IMR-90 (cell line): ENCODE measurements at regions not wholly inside any gene's neighbourhood (a gene's known extent, or its start where the extent isn't known, plus 50 kb on each side); places are given as distances from the start of the nearest gene placed in this dataset.

Source experiments
- ATAC-seq: fragments of 200-7000 bp; cut with Tn5 transposase; 2 replicates; pipeline ENCODE4 v1.9.1; 2020; ENCODE audit warnings: low read depth, mild to moderate bottlenecking, moderate library complexity
- BruUV-seq: library from RNA; stranded (reverse); fragments of 400-500 nt; replicated peaks from 2 replicates; lab custom pipeline; 2021; lab: Mats Ljungman, UMichigan
- CTCF ChIA-PET: fragments of 300-600 bp; formaldehyde crosslinking; extraction: SDS; loops from one replicate; lab custom pipeline; 2021; ENCODE audit warnings: antibody characterized with exemption; lab: Yijun Ruan, JAX
- POLR2A ChIA-PET: fragments of 300-600 bp; sonication (Branson Sonifier 250); formaldehyde crosslinking; loops from one replicate; lab custom pipeline; 2022; ENCODE audit warnings: antibody characterized with exemption; ENCODE audit not compliant: unreplicated experiment; lab: Charles Lee
- DNase-seq: peaks from one replicate; pipeline ENCODE4 v3.0.0; 2013
- H2AFZ ChIP-seq: replicated peaks from 2 replicates; pipeline ENCODE3; 2013; ENCODE audit warnings: low read length, mild to moderate bottlenecking; ENCODE audit not compliant: poor library complexity
- H2AK5ac ChIP-seq: 2 replicates; pipeline ENCODE4 v1.6.1; 2013; ENCODE audit warnings: low read depth, low read length, inconsistent platforms
- H2AK9ac ChIP-seq: replicated peaks from 2 replicates; pipeline ENCODE3; 2013; ENCODE audit warnings: mild to moderate bottlenecking, low read depth, low read length, moderate library complexity; ENCODE audit not compliant: poor library complexity
- H2BK120ac ChIP-seq: 2 replicates; pipeline ENCODE4 v1.6.1; 2013; ENCODE audit warnings: low read depth, low read length, inconsistent platforms
- H2BK15ac ChIP-seq: 3 replicates; pipeline ENCODE4 v1.6.1; 2013; ENCODE audit warnings: low read depth, low read length, inconsistent platforms
- H2BK20ac ChIP-seq: 2 replicates; pipeline ENCODE4 v1.6.1; 2013; ENCODE audit warnings: low read depth, mild to moderate bottlenecking, inconsistent platforms, low read length, moderate library complexity
- H2BK5ac ChIP-seq: 2 replicates; pipeline ENCODE4 v1.6.1; 2013; ENCODE audit warnings: mild to moderate bottlenecking, low read depth, low read length, inconsistent platforms; ENCODE audit not compliant: poor library complexity, severe bottlenecking
- H3K14ac ChIP-seq: replicated peaks from 2 replicates; pipeline ENCODE4 v1.6.1; 2013; ENCODE audit warnings: low read depth, low read length, inconsistent platforms
- H3K18ac ChIP-seq: 2 replicates; pipeline ENCODE4 v1.6.1; 2013; ENCODE audit warnings: low read depth, low read length, control low read depth
- H3K23ac ChIP-seq: 2 replicates; pipeline ENCODE4 v1.6.1; 2013; ENCODE audit warnings: low read depth, low read length, inconsistent platforms
- H3K27ac ChIP-seq: 2 replicates; pipeline ENCODE4 v1.5.1; 2013; ENCODE audit warnings: mild to moderate bottlenecking, control low read depth, low read length; ENCODE audit not compliant: insufficient read depth
- H3K27me3 ChIP-seq: 2 replicates; pipeline ENCODE4 v1.6.1; 2013; ENCODE audit warnings: low read length; ENCODE audit not compliant: control insufficient read depth, insufficient read depth
- H3K36me3 ChIP-seq: 2 replicates; pipeline ENCODE4 v1.6.1; 2013; ENCODE audit warnings: low read length, mixed read lengths; ENCODE audit not compliant: control insufficient read depth, insufficient read depth
- H3K4ac ChIP-seq: 2 replicates; pipeline ENCODE4 v1.6.1; 2013; ENCODE audit warnings: low read depth, low read length, inconsistent platforms
- H3K4me1 ChIP-seq: 2 replicates; pipeline ENCODE4 v1.6.1; 2013; ENCODE audit warnings: low read length, mixed read lengths; ENCODE audit not compliant: control insufficient read depth, insufficient read depth
- H3K4me2 ChIP-seq: 2 replicates; pipeline ENCODE4 v1.6.1; 2013; ENCODE audit warnings: low read depth, mild to moderate bottlenecking, control low read depth, low read length, moderate library complexity
- H3K4me3 ChIP-seq: 2 replicates; pipeline ENCODE4 v1.5.1; 2013; ENCODE audit warnings: low read depth, mild to moderate bottlenecking, control low read depth, low read length, moderate library complexity; ENCODE audit not compliant: insufficient read depth
- H3K56ac ChIP-seq: 2 replicates; pipeline ENCODE4 v1.6.1; 2013; ENCODE audit warnings: low read length, inconsistent platforms; ENCODE audit not compliant: insufficient read depth; ENCODE audit errors: extremely low read depth
- H3K79me1 ChIP-seq, 2 experiments: 2 replicates each; pipeline ENCODE4 v1.6.1; 2013; ENCODE audit warnings: low read length in 2 of 2, inconsistent platforms in 1 of 2, low read depth in 1 of 2
- H3K9ac ChIP-seq: 2 replicates; pipeline ENCODE4 v1.6.1; 2013; ENCODE audit warnings: low read depth, low read length, control low read depth
- H3K9me1 ChIP-seq: 2 replicates; pipeline ENCODE4 v1.6.1; 2013; ENCODE audit warnings: low read length, inconsistent platforms; ENCODE audit not compliant: insufficient read depth
- H3K9me3 ChIP-seq: 2 replicates; pipeline ENCODE4 v1.6.1; 2013; ENCODE audit warnings: low read length; ENCODE audit not compliant: control insufficient read depth, insufficient read depth
- H4K20me1 ChIP-seq: 2 replicates; pipeline ENCODE4 v1.6.1; 2013; ENCODE audit warnings: low read length, inconsistent platforms; ENCODE audit not compliant: insufficient read depth
- H4K5ac ChIP-seq: 2 replicates; pipeline ENCODE4 v1.6.1; 2013; ENCODE audit warnings: mild to moderate bottlenecking, low read depth, low read length, control low read depth
- H4K8ac ChIP-seq, 2 experiments: 2 replicates each; pipeline ENCODE4 v1.6.1; 2013; ENCODE audit warnings: low read depth in 2 of 2, low read length in 2 of 2, control low read depth in 1 of 2, inconsistent platforms in 1 of 2
- H4K91ac ChIP-seq: 2 replicates; pipeline ENCODE4 v1.6.1; 2013; ENCODE audit warnings: low read depth, low read length, inconsistent platforms; ENCODE audit not compliant: insufficient read depth
- BHLHE40 ChIP-seq: fragments of 150-350 bp; IDR thresholded peaks from 2 replicates; pipeline ENCODE4 v1.6.1; 2016; ENCODE audit warnings: mild to moderate bottlenecking, low read depth, low read length
- MAZ ChIP-seq: IDR thresholded peaks from 2 replicates; pipeline ENCODE4 v1.6.1; 2012; ENCODE audit warnings: low read depth, mild to moderate bottlenecking, low read length, improper control_type of control experiment, moderate library complexity, borderline replicate concordance
- NFE2L2 ChIP-seq: fragments of 150-350 bp; IDR thresholded peaks from 2 replicates; pipeline ENCODE4 v1.6.1; 2016; ENCODE audit warnings: low read depth, mild to moderate bottlenecking, low read length
- RCOR1 ChIP-seq: IDR thresholded peaks from 2 replicates; pipeline ENCODE4 v1.6.1; 2012; ENCODE audit warnings: mild to moderate bottlenecking, low read length, improper control_type of control experiment; ENCODE audit not compliant: insufficient replicate concordance
- SMC3 ChIP-seq: fragments of 150-350 bp; IDR thresholded peaks from 2 replicates; pipeline ENCODE4 v1.6.1; 2016; ENCODE audit warnings: low read depth, mild to moderate bottlenecking, antibody characterized with exemption, low read length, moderate library complexity
- dilution Hi-C: fragments of 300-500 bp; cut with HindIII; formaldehyde crosslinking; loops from one replicate; pipeline ENCODE4 v1.14.3; 2018; ENCODE audit warnings: low sequenced_read_pairs; ENCODE audit not compliant: unreplicated experiment
- in situ Hi-C: fragments of 300-500 bp; cut with MboI; formaldehyde crosslinking; loops from 3 replicates; pipeline ENCODE4 v1.14.3; 2019; ENCODE audit warnings: low sequenced_read_pairs, inconsistent platforms, mixed read lengths
- intact Hi-C: fragments of 100-400 bp; cut with micrococcal nuclease; formaldehyde crosslinking; loops from 2 replicates; pipeline ENCODE4 v1.10.0; 2022
- TF ChIP-seq, protein P1 (sequence below): conservative IDR thresholded peaks from 2 replicates; pipeline ENCODE4 v1.5.1; 2012; ENCODE audit warnings: mild to moderate bottlenecking, low read depth, low read length, improper control_type of control experiment

DNA sequence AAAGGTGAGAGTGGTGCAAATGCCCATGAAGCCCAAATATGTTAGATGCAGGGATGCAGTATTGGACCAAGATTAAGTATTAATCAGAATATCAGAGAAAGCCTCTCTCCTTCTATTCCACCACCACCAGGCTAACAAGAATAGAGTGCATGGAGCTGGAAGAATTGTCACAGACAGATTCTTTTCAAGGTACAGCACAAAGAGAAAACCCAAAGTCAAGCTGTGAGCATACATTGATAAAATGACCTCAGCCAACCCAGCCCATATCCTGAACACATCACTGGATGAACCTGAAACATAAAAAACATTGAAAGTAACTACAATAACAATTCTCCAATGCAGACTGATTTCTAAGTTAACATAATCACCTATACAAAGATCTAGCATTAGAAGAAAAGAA, 445.7 kb upstream of the NETO1 start:
- Histone ChIP-seq H3K36me3 (no peaks in the 10 kb centered on the region), H3K79me1 (no peaks in the 10 kb centered on the region), H3K4ac (no peak overlapping the region), H3K9ac (no peak overlapping the region), H2BK15ac (no peak overlapping the region), H3K27ac (no peak overlapping the region), H3K9me3 (no peaks in the 10 kb centered on the region), H4K8ac (no peak overlapping the region), H3K4me1 (no peaks in the 10 kb centered on the region), H2AFZ (no peak overlapping the region), H2AK5ac (no peak overlapping the region), H4K20me1 (no peaks in the 10 kb centered on the region), H3K14ac (no peak overlapping the region), H2BK5ac (no peak overlapping the region), H3K27me3 (no peaks in the 10 kb centered on the region), H4K5ac (no peak overlapping the region), H3K56ac (no peak overlapping the region), H3K4me3 (no peak overlapping the region), H3K4me2 (no peak overlapping the region), H3K9me1 (no peaks in the 10 kb centered on the region), H4K91ac (no peak overlapping the region), H2BK120ac (no peak overlapping the region), H2AK9ac (no peak overlapping the region), H3K18ac (no peak overlapping the region), H2BK20ac (no peak overlapping the region), H3K23ac (no peak overlapping the region)
- CTCF ChIA-PET, result interaction anchor here (1.1 kb wide), 1 partner anchor 9 kb away, joined by 3 read pairs; no protein-coding TSS in a partner anchor
- in situ Hi-C loops, result no loop called here
- ATAC-seq (no peak), DNase-seq (no peak)
- intact Hi-C loops, result no loop called here
- TF ChIP-seq SMC3, result no peak
- TF ChIP-seq MAZ, result no peak
- TF ChIP-seq, protein P1, sequence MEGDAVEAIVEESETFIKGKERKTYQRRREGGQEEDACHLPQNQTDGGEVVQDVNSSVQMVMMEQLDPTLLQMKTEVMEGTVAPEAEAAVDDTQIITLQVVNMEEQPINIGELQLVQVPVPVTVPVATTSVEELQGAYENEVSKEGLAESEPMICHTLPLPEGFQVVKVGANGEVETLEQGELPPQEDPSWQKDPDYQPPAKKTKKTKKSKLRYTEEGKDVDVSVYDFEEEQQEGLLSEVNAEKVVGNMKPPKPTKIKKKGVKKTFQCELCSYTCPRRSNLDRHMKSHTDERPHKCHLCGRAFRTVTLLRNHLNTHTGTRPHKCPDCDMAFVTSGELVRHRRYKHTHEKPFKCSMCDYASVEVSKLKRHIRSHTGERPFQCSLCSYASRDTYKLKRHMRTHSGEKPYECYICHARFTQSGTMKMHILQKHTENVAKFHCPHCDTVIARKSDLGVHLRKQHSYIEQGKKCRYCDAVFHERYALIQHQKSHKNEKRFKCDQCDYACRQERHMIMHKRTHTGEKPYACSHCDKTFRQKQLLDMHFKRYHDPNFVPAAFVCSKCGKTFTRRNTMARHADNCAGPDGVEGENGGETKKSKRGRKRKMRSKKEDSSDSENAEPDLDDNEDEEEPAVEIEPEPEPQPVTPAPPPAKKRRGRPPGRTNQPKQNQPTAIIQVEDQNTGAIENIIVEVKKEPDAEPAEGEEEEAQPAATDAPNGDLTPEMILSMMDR, result no peak
- TF ChIP-seq RCOR1, result no peak
- no peak for TF ChIP-seq NFE2L2
- no peak for TF ChIP-seq BHLHE40
- POLR2A ChIA-PET, result no interaction called here
- BruUV-seq, result no TSS peak
- dilution Hi-C loops, result no loop called here
